ENCODE measurements at regions not wholly inside any gene's neighbourhood (a gene's known extent, or its start where the extent isn't known, plus 50 kb on each side); places are given as distances from the start of the nearest gene placed in this dataset.

DNA sequence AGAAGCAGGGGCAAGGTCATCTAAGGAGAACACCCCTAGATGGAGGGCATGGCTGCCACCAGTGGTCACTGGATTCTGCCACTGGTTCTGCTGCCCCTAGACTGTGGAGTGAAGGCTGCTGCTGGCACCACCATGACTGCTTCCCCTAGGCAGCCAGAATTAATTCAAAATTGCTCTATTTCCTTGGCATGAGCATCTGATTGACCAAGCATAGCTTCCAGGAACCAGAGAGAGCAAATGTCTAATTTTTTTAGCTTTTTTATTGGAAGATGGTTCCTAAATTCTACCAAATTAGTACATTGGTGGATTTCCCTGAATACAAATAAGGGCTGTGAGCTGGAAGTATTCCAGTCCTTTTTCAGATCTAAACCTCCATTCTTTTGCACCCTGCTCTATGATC is 270.2 kb upstream of the GBE1 start:
- Histone ChIP-seq H3K27me3 (no peaks in the 10 kb centered on the region), H3K36me3 (replicated peaks in 1 of 2) (no peaks in the 10 kb centered on the region), H3K9me3 (replicated peaks in 1 of 3) (no peaks in the 10 kb centered on the region), H3K27ac (no peak overlapping the region), H3K4me1 (replicated peaks in 1 of 2) (no peaks in the 10 kb centered on the region), H3K4me3 (no peak overlapping the region)
- intact Hi-C loops (cut with DNase I), result no loop called here
- DNase-seq, result no peak
- TF ChIP-seq, protein P1, sequence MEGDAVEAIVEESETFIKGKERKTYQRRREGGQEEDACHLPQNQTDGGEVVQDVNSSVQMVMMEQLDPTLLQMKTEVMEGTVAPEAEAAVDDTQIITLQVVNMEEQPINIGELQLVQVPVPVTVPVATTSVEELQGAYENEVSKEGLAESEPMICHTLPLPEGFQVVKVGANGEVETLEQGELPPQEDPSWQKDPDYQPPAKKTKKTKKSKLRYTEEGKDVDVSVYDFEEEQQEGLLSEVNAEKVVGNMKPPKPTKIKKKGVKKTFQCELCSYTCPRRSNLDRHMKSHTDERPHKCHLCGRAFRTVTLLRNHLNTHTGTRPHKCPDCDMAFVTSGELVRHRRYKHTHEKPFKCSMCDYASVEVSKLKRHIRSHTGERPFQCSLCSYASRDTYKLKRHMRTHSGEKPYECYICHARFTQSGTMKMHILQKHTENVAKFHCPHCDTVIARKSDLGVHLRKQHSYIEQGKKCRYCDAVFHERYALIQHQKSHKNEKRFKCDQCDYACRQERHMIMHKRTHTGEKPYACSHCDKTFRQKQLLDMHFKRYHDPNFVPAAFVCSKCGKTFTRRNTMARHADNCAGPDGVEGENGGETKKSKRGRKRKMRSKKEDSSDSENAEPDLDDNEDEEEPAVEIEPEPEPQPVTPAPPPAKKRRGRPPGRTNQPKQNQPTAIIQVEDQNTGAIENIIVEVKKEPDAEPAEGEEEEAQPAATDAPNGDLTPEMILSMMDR (IDR thresholded peaks at IDR 0.05), result no peak
- TF ChIP-seq POLR2A (IDR thresholded peaks at IDR 0.05), result no peak

DNA sequence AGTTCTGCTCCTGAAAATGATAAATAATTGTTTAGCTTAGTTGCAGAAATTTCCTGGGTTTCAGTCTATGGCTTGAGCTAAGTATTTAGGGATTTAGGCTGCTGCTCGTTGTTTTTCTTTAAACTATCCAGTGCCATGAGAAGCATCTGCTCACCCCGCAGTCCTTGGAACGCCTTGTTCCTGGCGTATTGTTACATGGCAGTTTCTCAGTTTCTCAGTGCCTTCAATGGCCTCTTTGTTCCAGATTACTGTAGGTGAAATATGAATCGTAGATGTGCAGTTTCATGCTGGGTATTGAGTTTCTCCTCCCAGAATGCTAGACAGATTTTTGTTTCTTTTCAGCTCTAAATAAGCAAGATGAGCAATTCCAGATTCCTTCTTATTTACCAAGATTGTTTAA is 269.5 kb upstream of the GBE1 start:
- intact Hi-C loops (cut with DNase I), result no loop called here
- Histone ChIP-seq H3K27me3 (no peaks in the 10 kb centered on the region), H3K4me3 (no peak overlapping the region), H3K4me1 (replicated peaks in 1 of 2) (no peaks in the 10 kb centered on the region), H3K27ac (no peak overlapping the region), H3K36me3 (replicated peaks in 1 of 2) (no peaks in the 10 kb centered on the region), H3K9me3 (replicated peaks in 1 of 3) (no peaks in the 10 kb centered on the region)
- 70 to 88% (median 79%) methylated on average over 5 of the region's 5 CpGs for WGBS, 4 donors
- TF ChIP-seq, protein P1 (IDR thresholded peaks at IDR 0.05), result no peak
- TF ChIP-seq POLR2A (IDR thresholded peaks at IDR 0.05), result no peak
- no peak for DNase-seq

DNA sequence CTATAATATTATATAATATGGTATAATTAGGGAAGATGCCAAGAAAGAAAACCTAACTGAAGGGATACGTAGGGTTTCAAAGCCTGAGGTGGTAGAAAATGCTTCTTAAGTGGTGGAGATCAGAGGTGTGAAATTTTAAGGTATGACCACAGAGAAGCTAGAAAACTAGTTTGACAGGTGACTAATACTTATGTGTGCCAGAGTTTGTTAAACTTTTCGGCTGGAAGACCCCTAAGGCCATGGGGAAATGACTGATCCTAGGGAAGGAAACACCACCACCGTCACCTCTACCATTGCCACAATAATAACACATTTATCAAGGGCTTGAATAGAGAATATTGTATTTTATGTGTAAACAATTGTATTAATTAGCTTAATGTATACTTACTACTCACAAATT is 261.4 kb upstream of the GBE1 start:
- Histone ChIP-seq H3K9me3 (replicated peaks in 1 of 3) (no peaks in the 10 kb centered on the region), H3K4me1 (replicated peaks in 1 of 2) (peaks cover 6 to 11% of the 10 kb centered on the region in 2 donors), H3K27me3 (no peaks in the 10 kb centered on the region), H3K27ac (no peak overlapping the region), H3K4me3 (no peak overlapping the region), H3K36me3 (replicated peaks in 1 of 2) (no peaks in the 10 kb centered on the region)
- 80 to 88% (median 84%) methylated on average over 3 of the region's 3 CpGs for WGBS, 4 donors
- TF ChIP-seq, protein P1 (IDR thresholded peaks at IDR 0.05), result no peak
- no peak for TF ChIP-seq POLR2A (IDR thresholded peaks at IDR 0.05)
- intact Hi-C loops (cut with DNase I), result no loop called here
- DNase-seq, result no peak

DNA sequence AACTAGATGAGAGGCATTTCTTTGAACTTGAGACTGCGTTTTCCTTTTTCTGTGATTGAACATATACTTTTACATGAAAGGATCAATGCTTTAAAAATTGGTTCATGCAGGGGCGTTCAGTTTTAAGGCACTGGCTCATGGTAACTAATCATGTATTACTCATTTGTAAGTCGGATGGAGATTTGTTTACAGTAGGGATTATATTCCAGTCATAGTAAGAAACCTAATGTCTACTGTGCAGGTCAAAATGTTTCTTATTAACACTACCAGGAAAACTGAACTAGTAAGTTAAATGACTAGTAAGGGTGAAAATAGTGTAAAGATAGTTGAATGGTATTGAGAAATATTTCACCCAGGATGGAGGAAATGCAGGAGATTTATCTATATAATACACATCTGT is 258.8 kb upstream of the GBE1 start:
- no peak overlapping the region for H3K4me3 ChIP-seq
- WGBS, 4 donors, result 74 to 85% (median 84%) methylated on average over 3 of the region's 3 CpGs
- no peaks in the 10 kb centered on the region for H3K9me3 ChIP-seq (replicated peaks in 1 of 3)
- TF ChIP-seq, protein P1 (IDR thresholded peaks at IDR 0.05), result no peak
- no peak for TF ChIP-seq POLR2A (IDR thresholded peaks at IDR 0.05)
- intact Hi-C loops (cut with DNase I), result no loop called here
- no peaks in the 10 kb centered on the region for H3K27me3 ChIP-seq
- DNase-seq, result no peak
- H3K27ac ChIP-seq, result no peak overlapping the region
- peaks cover 2 to 7% of the 10 kb centered on the region in 2 donors for H3K4me1 ChIP-seq (replicated peaks in 1 of 2)
- no peaks in the 10 kb centered on the region for H3K36me3 ChIP-seq (replicated peaks in 1 of 2)
